HEK293T (cell line): ENCODE measurements at regions not wholly inside any gene's neighbourhood (a gene's known extent, or its start where the extent isn't known, plus 50 kb on each side); places are given as distances from the start of the nearest gene placed in this dataset.

Experiments used
- ARNT ChIP-seq: fragments of 450-650 bp; IDR thresholded peaks from 2 replicates; pipeline ENCODE4 v1.6.1; 2017; ENCODE audit warnings: mild to moderate bottlenecking
- BHLHE40 ChIP-seq: fragments of 450-650 bp; IDR thresholded peaks from 2 replicates; pipeline ENCODE4 v1.6.1; 2016; ENCODE audit warnings: mild to moderate bottlenecking, moderate library complexity, borderline replicate concordance
- HDGF ChIP-seq: fragments of 450-650 bp; IDR thresholded peaks from 2 replicates; pipeline ENCODE4 v1.6.1; 2017; ENCODE audit warnings: antibody characterized with exemption, borderline replicate concordance

GRCh38 chr15:98040146-98040545, 79.6 kb downstream of the ARRDC4 start:
- TF ChIP-seq ARNT = no peak
- TF ChIP-seq HDGF = no peak
- TF ChIP-seq BHLHE40 = no peak
